ENCODE measurements at regions not wholly inside any gene's neighbourhood (a gene's known extent, or its start where the extent isn't known, plus 50 kb on each side); places are given as distances from the start of the nearest gene placed in this dataset.

DNA sequence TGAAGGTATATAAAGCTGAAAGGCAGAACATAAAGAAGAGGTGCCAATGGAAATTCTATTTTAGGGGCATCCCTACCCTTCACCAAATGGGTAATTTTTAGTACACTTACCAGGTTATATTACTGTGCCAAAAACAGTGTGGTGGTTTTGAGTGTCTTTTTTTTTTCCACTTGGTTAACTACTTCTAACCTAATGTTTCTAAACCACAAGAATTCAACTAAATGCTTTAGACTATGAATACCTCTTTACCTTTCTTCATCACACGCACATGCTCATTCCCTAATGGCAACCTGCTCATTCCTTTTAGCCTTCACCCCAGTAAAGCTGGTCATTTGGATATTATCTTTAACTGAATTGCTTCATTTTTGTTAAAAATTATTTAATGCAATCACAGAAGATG is 215.6 kb downstream of the PIK3R1 start:
- DNase-seq (ENCODE audit: low read depth in 2 of 2) = no peak

DNA sequence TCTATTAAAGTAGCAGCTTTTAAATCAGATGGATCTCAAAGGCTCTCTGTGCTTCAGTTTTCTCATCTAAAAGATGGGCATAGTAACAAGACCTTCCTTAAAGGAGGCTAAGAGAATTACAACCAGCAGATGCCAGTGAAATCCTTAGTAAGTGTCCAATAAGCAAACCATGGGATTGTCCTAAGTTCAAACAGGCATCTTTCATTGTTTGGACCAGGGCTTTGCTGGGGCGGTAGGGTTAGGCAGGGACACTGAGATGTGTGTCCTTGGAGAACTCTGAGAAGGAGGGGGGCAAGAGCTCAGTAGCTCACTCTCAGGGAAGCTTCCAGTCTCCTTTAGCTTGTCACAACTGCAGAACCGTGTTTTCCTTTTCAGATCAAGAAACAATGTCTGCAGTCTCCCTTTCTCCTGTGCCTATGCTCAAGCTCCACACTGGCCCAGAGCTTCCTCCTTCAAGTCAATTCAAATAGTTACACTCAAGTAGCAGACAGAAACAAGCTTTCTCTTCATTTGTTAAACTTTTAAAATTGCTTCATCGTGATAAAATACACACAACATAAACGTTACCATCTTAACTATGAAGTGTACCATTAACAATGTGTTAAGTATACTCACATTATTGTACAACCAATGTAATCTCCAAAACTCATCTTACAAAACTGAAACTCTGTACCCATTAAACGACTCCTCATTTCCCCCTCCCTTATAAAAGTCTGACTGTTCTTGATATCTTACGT is 216.2 kb downstream of the PIK3R1 start:
- no peak for DNase-seq (ENCODE audit: low read depth in 2 of 2)

DNA sequence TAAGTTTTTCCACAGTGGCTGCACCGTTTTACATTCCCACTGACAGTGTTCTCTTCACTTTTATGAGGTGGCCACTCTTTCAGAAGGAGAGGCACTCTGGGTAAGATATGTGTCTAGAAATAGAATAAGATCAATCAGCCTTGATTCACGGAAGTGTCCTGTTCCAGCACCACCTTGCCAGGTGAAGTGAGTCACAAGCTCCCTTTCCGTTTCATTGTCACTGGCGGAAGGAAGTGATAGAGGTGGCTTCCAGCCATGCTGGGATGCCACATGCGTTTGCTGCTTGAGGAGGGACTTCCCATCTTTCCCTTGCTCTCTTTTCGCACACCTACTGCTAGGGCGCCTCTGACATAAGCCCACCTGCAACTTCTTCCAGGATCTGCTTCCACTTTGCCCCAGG is 217.1 kb downstream of the PIK3R1 start:
- DNase-seq (ENCODE audit: low read depth in 2 of 2) = no peak

DNA sequence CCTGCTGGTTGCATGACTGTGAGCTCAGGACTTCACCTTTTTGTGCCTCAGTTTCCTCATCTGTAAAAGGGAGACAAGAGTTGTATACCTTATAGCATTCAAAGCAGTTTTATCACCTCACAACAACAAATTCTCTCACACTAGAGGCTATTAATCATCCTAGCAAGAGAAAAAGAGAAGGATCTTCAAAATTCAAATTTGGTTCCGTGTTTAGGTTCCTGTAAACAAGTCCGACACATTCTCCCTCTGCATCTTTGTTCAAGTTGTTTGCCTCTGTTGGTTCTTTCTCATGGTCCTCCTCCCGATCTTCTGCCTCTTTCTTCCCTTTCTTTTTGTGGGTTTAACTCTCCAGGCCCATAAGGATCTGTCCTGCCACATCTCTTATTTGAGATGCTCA is 218.0 kb downstream of the PIK3R1 start:
- no peak for DNase-seq (ENCODE audit: low read depth in 2 of 2)

DNA sequence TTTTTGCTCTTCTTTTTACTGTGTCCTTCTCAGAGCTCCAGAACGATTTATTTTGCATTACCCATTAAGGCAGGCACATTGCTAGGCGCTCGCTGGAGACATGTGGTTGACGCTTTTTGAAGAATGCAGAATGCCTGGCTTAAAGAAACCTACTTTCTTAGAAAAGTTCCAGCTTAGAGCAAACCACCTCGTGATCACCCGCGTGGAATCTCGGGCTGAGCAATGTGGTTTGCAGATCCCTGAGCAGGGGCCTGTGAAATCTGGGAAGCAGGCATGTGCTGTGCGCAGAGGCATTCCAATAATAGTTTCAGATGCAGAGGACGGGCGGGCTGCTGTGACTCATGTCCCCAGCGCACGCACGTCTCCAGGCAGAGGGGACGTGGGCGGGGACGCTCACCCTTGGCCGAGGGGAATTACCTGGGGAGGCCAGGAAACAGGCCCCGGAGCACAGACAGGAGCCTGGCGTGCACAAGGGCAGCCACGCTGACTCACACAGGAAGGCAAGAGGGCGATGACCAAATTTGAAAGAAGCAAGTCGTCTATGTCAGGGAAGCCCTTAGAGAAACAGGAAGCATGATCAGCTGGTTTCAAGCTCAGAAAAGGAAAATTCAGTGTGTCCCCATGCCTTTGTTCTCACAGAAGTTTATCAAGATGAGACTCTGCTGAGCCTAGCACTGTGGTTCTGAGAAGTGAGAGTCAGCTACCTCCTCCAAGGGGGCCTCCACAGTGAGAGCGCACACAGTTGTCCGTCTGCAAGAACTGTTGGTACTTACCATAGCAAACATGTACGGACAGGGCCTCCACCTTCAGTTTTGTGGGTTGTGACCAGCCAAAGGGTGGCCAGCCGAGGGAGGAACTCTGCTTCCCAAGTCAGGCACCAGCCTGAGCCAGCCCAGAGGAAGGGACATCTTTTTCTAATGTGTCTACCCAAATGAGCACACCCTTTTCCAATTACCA is 218.6 kb downstream of the PIK3R1 start:
- peak; percentile 90 to 91 for DNase-seq (ENCODE audit: low read depth in 2 of 2)

DNA sequence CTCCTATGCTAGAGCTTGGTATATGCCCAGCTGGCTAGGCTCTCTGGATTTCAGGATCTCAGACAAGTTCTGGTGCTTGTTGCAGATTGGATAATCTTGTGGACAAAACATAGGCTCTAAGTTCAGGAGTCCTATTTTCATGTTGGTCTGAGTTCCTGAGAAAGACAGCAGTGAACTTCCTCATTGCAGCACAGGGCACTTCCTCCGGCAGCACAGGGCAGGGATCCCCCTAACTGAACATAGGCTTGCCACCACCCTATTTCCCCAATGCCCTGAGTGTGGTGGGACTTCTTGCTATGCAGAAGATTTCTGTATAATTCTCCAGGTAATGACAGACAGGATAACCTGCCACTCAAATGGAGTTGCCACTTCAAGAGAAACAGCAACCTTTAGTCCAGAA is 220.1 kb downstream of the PIK3R1 start:
- DNase-seq (ENCODE audit: low read depth in 2 of 2) = no peak

DNA sequence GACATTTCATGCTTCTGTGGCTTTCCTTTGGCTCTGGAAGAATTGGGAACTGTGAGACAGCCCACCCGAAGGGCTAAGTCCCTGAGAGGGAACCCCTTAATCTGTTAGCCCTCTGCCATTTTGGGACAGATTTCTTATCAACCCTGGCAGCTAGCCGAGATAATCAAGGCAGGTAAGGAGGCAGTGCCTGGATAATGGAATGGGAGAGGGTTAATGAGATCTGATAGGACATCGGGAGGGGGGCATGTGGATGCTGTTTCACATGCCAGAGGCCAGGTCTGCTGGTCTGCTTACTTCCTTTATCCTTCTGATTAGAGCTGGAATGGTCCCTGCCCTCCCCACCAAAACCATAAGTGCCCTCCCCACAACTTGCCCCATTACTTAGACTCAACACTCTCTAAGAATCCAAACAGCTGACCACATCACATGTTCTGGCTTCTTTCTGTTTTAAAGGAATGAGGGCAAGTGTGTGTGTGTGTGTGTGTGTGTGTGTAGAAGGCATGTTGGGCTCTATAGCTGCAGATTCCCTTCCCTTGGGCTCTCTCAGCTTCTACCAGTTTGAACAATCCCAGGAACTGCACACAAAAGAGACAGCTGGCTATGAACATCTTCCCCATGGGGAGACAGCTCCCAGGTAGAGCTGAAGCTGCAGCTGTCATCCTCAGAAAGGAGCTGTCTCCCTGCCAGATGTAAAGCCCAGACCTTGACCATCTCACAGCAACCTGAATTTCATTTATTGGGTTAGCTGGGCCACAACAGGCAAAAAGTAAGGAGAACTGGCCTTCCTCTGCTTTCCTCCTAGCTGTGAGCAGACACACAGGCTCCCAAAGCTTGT is 221.3 kb downstream of the PIK3R1 start:
- DNase-seq (ENCODE audit: low read depth in 2 of 2) = no peak

DNA sequence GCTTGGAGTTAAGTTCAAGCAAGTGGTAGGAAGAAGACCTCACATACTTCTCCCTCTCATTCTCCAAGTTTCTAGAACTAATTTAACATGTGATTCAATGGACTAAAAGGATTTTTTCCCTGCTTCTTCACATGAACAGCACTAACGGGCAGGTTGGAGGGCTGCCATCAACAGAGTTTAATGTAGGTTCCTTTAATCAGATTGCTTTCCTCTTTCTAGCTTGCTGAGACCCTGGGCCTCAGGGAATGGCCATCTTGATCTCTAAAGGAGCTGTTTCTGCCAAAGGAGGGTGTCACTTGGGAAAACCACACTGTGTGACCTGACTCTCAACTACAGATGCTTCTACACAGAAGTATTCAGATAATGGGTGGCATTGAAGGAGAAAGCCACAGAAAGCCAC is 223.3 kb downstream of the PIK3R1 start:
- no peak for DNase-seq (ENCODE audit: low read depth in 2 of 2)

DNA sequence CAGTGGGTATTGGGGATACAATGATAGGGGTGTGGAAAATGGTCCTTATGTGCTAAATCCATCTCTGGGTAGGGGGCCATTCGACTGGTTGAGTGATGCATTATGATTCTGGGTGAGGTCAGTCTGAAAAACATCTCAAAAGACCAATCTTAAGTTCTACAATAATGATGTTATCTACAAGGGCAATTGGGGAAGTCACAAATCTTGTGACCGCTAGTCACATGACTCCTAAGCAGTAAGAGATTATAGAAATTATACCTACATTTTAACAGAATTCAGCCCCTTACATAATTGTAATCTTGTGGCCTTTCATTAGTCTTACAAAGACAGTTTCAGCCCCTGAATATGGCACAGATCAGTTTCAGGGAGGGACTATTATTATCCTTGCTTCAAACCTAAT is 224.7 kb downstream of the PIK3R1 start:
- no peak for DNase-seq (ENCODE audit: low read depth in 2 of 2)

DNA sequence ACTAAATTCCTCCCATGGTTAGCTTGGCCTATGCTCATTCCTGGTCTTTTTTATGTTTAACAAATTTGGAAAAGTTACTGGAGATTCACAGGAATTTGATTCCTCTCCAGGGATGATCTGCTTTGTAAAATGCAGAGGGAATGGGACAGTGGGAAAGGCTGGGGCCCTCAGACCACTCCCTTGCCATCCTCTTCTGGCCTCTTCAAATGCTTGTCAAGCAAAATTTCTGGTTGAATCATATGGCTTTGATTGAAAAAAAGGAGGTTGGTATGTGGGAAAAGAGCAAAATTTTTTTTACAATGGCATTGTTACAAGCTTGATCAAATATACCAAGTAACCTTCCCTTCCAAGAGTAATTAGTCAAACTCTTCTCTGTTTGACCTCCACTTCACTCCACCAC is 225.1 kb downstream of the PIK3R1 start:
- DNase-seq (ENCODE audit: low read depth in 2 of 2) = no peak

DNA sequence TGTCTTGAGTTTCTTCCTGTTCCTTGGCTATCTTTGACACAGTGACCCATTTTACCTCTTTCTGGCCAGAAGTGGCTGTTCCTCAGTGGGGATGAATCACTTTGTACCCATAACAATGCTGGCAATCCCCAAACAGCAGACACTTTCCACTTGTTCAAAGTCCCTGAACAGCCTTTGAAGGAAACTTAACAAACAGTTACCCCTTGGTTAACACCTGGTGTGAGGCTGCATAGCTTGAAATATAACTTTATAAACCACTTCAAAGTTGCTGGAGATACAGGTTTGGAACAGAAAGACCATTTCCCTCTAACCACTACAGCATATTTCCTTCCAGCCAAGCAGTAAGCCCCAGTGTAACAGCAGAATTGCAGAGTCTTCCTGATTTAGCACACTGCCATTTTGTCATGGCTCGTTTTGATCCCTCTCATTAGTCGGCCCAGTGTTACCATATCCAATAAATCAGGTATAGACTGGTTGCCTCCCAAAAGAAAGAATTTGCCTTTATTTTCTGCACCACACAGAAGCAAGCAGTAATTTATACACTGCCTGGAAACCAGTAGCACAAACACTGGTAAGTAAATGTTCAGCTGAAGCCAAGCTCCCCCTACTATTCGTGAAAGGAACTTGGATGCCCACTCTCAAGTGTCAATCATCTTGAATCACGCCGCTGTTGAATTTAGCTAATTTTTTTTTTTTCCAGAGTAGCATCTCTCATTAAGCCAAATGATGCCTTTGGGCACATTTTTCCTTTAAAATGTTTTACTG is 225.9 kb downstream of the PIK3R1 start:
- no peak for DNase-seq (ENCODE audit: low read depth in 2 of 2)

DNA sequence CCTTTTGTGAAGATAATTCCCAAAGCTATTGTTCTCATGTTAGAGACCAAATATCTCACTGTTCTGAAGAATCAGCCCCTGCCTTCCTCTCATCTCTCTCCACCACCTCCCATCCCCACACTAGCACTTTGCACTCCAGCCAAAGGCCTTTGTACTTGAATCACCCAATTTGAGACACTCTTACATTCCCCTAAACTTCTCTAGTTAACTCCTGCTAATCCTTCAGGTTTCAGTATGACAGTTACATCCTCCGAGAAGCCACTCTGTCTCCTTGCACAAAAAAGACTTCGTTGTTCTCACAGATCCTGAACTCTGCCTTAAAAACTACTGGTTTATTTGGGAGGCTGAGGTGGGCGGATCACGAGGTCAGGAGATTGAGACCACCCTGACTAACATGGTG is 227.5 kb downstream of the PIK3R1 start:
- DNase-seq (ENCODE audit: low read depth in 2 of 2) = no peak

DNA sequence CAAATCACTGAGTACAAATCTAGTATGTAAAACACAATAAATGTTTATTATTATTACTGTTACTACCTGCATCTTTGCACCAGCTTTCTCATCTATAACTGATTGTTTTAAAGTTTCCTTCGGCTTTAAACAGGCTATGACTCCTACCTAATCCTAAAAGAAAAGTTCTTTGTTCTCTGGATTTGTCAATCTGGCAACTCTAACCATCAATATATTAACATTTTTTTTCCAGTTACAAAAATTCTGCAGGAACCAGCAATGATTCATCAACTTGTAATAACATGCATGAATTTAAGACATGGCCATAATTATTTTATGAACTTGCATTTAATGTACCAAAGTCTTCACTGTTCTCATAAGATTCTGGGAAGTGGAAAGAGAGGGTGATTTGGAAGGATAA is 228.5 kb downstream of the PIK3R1 start:
- no peak for DNase-seq (ENCODE audit: low read depth in 2 of 2)

DNA sequence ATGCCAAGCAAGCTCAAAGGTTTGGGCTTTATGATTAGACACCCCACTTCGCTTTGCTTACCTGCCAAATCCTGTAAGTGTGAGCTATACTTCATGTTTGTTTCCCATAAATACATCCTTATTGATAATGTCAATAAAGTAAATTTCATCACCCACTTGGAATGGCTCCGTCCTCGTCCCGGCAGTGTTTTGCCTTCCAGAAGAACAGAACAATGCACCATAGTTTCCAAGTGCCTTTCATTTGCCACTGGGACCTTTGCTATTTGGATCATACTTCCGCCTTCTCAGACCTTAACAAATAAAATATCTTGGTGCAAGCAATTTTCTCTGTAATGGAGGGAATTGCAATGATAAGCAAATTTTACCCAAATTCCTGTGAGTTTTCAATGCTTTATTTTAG is 229.3 kb downstream of the PIK3R1 start:
- no peak for DNase-seq (ENCODE audit: low read depth in 2 of 2)

DNA sequence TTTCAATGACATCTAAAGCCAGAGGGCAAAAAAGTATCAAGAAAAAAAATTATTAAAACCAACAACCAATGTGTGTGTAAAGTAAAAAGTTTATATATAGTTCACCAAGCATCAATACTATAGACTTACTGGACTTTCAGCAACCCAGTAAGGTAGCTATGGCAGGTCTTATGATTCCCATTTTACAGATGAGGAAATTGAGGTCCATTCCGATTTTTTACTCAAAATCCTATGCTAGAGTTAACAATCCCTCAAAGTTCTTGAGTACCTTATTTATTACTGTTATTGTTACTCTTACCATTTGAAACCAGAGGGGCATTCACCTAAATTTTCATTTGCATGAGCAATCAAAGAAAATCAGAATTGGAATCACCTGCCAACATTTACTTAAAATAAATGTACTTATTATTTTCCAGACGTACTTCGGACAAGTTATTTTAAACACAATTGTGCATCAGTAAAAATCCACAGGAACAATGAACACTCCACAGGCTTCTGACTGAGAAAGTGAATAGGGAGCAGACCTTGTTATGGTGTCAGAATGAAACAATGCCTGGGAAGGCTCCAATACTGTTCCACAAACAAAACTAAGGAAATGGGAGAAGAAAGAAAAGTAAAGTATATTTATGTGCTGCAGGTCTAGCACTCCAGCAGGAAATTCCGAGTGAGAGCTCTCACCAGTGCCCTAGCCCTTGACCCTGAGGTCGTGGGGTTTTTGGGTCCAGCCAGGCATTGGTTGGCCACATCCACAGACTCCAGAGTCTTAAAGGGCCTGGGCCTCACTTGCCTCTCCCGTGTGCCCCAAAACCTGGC is 229.9 kb downstream of the PIK3R1 start:
- DNase-seq (ENCODE audit: low read depth in 2 of 2) = no peak

DNA sequence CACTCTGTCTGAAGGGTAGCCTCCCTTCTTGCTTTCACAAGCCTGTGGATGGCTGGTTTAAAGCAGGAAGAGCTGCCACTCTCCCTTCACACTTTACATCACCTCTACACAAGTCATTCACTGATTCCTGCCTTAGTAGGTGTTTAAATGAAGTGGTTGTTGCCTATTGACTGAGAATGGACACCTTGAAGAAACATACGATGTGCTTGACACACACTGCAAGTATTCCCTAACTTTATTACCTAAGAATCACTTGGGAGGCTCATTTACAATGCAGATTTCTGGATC is 230.5 kb downstream of the PIK3R1 start:
- DNase-seq (ENCODE audit: low read depth in 2 of 2) = no peak

DNA sequence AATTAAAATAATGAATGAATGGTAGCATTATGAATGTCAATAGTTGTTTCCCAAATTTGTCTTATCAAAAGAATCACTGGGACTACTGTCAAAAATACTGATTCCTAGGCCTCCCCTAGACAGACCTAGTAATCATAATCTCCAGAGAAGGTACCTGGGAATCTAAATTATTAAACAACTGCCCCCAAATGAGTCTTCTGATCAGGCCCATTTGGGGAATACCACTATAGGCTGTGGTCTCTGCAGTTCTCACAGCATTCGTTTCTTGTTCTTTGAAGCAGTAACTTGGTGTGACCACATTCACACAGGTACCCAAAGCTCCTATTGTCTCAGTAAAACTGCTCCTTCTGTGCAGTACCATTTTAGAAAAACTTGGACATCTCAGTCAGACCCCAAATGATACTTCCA is 230.9 kb downstream of the PIK3R1 start:
- no peak for DNase-seq (ENCODE audit: low read depth in 2 of 2)

DNA sequence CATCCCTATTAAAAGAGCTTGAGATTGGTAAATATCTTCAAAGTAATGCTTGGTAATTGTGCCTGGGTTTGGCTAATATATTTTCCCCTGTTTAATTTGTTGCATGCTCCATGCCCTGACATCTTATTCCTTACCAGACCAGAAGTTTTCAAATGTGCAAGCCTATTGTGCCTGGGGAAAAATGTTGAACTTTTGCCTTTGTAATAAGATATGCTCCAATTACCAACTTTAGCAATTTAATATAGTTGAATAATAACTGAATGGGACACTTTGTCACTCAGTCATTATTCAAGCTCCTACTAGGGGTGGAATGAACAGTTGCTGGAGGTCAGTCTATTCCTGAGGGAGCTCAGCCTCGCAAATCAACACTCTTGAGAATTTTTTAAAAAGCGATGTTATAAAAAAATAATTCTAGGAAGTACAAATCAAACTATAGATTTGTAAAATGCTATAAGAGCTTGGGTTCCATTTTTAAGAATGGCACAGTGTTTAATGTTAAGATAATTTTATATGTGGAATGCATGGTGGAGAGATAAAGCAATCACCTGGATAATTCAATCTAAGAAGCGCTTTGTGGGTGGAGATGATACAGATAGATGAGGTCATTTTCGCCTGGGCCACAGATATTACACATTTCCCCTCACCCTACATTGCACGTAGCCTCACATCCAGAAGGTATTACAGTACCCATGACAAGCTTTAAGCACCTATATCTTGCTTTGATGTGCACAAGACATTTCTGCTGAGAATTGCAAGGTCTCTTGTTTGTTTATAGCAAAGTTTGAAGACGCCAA is 231.8 kb downstream of the PIK3R1 start:
- no peak for DNase-seq (ENCODE audit: low read depth in 2 of 2)

DNA sequence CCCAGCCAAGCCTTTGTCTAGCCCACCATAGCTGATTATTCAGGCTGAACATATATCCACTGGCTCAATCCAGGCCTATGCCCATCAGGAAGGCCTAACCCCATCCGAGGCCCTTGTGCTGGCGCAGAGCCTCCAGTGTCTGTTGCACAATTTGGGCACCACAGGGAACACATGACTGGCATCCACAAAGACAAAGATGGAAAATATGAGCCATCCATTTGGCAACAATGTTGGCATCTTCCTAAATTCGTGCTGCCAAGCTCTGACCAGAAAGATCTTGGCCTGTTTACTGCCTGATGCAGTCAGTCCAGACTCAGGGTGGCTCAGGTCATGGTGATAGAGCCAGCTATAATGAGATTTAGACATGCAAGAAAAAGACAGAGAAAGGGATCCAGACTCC is 233.8 kb downstream of the PIK3R1 start:
- DNase-seq (ENCODE audit: low read depth in 2 of 2) = no peak

DNA sequence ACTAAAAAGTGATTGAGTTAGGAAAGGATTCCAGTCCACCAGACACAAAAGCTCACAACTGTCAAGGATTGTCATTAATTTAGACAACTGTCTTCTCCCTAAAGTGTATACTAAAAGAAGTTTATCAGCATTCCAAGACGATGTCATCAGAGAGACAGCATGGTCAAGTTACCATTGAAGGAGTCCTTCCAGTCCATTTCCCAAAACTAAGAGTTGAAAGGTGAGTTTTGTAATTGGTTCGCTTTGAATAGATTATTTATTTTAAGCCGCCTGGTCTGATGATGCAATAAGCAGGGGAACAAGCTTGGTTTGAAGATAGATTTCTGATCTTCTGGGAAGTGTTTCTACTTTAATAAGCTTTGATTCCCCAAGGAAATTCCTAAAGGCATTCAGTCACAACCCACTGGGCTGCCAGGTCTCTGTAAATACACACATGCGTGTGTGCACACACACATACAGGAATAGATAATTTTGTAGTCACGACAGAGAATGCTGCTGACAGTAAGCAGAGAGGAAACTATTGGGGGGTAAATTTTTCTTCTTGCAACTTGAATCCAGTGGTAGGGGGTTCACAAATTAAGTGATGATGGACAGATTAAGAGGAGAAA is 234.8 kb downstream of the PIK3R1 start:
- DNase-seq (ENCODE audit: low read depth in 2 of 2) = no peak

Data from fibroblast of skin of left biceps (primary cell).